ENCODE measurements at regions not wholly inside any gene's neighbourhood (a gene's known extent, or its start where the extent isn't known, plus 50 kb on each side); places are given as distances from the start of the nearest gene placed in this dataset.

- TF ChIP-seq, protein P1, sequence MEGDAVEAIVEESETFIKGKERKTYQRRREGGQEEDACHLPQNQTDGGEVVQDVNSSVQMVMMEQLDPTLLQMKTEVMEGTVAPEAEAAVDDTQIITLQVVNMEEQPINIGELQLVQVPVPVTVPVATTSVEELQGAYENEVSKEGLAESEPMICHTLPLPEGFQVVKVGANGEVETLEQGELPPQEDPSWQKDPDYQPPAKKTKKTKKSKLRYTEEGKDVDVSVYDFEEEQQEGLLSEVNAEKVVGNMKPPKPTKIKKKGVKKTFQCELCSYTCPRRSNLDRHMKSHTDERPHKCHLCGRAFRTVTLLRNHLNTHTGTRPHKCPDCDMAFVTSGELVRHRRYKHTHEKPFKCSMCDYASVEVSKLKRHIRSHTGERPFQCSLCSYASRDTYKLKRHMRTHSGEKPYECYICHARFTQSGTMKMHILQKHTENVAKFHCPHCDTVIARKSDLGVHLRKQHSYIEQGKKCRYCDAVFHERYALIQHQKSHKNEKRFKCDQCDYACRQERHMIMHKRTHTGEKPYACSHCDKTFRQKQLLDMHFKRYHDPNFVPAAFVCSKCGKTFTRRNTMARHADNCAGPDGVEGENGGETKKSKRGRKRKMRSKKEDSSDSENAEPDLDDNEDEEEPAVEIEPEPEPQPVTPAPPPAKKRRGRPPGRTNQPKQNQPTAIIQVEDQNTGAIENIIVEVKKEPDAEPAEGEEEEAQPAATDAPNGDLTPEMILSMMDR (IDR thresholded peaks at IDR 0.05), result no peak
- no peak for TF ChIP-seq EP300 (IDR thresholded peaks at IDR 0.05)
Observed at GRCh38 chr1:55346586-55346985, 131.4 kb upstream of the USP24 start.
